HK-2 (cell line): ENCODE measurements at regions not wholly inside any gene's neighbourhood (a gene's known extent, or its start where the extent isn't known, plus 50 kb on each side); places are given as distances from the start of the nearest gene placed in this dataset.
"Not testable (repeated sequence)": the region's sequence is repeated elsewhere in the genome, so short reads cannot be mapped to it uniquely, and the experiment has no call there.

Experiments
- DNase-seq: peaks from one replicate; pipeline ENCODE4 v3.0.0-alpha.2; 2018; ENCODE audit not compliant: unreplicated experiment

DNA sequence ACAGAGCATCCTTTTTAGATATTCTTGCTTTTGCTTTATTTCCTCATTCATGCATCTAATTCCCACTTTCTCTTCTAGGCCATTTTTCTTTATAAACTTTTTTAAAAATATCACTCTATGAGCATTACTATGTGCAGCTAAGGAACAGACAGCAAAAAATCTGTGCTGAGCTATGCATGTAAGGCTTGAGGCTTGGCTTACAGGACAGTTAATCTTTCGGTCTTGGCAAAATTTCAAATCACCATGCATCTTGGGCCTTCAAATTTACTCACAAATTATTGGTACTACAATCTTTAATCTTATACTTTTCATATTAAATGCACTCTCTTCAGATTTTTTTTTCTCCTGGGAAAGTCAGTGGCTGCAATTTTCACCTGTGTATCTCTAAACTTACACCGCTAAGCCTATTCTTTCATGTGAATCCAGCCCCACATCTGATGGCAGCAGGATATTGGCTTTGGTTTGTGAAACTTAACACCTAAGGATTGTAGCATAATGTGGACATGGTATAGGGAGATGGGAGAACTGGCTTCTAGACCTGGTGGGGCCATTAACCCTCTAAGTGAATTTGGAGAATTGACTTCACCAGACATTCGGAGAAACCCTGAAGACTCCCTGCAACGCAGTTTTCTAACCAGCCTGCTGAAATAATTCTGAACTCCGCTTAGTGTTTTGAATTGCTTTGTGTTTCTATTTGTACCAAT is 278.3 kb downstream of the SPRY1 start:
- DNase-seq = no peak

DNA sequence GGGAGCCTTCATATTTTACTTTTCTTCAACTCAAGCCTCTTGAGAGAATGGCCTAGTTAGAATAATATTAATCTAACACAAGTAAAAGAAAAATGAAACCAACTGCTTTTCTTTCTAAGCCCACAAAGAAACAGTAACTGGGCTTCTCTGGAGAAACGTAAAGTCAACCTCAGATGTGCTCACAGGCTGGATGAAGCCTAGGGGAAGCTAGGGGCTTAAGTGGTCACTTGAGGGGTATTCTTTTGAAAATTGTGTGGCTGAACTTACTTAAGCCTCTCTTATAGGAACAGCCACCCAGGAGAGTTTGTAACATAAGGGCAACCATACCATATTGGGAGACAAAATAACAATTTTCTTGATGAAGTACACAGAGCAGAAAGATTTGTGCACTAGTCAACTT is 279.0 kb downstream of the SPRY1 start:
- DNase-seq = no peak

DNA sequence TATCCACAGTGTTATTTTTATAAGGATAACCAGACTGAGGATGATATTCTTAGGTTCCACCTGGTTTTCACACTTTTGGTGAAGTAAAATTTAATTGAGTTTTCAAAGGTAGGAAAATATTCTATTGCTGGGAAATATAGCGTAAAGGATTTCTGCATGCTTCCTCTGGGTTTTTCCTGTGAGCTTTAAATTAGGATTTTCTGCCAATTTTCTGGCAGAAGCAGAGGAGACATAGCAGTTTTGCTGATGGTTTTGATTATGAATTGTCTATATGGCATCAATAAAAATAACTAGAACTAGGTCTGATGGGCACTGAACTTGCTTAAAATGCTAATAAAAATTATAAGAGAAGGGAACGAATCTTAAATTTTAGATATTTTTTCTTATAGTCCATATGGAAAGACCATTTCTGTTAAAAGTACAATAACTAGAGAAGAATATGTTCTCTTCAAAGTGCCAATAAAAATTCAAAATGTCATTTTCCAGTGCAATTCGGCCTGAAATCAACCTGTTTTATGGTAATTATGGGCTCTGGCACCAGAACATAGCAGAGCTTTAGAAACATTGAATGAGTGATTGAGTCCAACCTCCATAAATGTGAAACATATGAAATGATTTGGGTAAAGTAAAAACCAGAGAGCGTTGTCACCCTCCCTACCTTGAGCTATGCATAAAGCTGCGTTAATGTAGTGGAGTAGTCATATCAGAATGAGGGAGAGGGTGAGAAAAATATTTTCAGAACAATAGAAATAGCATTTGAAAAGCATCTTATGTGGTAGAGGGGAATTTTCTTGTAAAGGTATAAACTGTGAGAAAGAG is 279.7 kb downstream of the SPRY1 start:
- DNase-seq = no peak

DNA sequence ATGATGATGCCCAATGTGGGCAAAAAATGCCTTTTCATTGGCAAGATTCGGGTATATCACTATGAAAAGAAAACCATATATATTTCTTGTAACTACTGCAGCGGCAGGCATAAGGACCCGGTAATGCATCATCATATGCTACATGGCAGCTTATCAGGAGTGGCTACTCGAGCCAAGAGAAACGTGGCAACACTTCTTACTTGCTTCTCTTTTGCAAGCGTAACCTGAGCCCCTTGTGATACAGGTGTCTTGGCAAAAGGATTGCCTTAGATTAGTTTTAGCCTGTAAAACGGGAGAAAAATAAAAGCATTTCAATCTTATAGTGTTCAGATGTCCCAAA is 280.3 kb downstream of the SPRY1 start:
- DNase-seq = no peak

DNA sequence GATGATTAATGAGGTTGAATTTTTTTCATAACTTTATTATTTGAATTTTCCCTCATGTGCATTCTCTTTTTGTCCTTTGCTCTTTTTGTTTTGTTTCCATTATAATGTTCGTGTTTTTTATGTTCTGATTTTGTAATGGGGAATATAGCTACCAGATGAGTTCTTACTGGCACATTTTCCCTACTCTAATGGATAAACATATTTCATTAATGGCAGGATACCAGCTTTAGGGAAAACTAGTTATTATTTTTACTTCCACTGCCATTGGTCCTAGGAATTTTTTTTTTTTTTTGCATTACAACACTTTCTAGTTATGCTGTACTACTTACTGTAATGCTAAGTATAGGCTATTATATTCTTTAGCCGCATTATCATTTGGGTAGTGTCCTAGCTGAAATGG is 286.3 kb downstream of the SPRY1 start:
- no peak for DNase-seq

DNA sequence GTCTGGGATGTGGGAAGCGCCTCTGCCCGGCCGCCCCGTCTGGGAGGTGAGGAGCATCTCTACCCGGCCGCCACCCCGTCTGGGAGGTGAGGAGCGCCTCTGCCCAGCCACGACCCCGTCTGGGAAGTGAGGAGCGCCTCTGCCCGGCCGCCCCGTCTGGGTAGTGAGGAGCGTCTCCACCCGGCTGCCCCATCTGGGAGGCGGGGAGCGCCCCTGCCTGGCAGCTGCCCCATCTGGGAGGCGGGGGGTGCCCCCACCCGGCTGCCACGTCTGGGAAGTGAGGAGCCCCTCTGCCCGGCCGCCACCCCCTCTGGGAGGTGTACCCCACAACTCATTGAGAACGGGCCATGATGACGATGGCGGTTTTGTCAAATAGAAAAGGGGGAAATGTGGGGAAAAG is 288.3 kb downstream of the SPRY1 start:
- DNase-seq = not testable (repeated sequence)

DNA sequence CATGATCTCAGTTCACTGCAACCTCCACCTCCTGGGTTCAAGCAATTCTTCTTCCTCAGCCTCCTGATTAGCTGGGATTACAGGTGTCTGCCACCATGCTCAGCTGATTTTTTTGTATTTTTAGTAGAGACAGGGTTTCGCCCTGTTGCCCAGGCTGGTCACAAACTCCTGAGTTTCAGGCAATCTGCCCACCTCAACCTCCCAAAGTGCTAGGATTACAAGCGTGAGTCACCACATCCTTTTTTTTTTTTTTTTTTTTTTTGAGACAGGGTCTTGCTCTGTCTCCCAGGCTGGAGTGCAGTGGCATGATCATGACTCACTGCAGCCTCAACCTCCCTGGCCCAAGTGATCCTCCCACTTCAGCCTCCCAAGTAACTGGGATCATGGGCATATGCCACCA is 298.9 kb downstream of the SPRY1 start:
- DNase-seq = not testable (repeated sequence)

DNA sequence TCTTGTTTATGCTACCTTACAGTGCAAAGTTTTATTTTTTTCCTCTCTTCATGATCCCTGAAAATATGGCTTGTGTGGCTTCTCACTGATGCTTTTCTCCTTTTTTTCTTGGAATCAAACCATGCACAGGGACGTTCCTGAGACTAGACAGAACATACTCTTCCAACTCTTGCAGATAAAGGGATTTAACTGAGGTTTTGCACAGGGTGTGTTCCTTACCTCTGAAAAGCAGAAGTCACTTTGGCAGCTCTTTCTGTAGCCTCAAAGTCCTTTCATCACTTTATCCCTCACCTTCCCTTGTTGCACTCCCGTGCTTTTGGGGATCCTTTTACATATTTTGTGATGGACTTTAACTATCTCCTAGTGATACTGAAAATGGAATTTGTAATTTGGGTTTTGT is 300.1 kb downstream of the SPRY1 start:
- DNase-seq = no peak

DNA sequence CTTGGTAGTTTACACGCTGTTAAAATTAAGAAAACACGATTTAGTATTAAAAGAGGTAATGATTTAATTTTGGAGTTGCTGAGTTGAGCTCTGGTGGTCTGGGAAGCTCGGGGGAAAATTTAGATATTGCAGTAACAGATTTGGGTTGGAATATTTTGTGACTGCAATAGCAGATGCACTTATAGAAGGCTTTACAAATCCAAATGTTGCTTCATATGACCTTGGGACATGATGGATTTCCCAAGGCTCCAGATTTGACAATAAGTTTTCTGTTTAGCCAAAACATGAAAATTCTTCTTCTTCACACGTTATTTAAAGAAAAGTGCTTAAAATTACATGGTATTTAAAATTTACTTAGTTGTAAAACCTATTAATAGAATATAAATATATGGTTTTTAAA is 302.0 kb downstream of the SPRY1 start:
- no peak for DNase-seq

DNA sequence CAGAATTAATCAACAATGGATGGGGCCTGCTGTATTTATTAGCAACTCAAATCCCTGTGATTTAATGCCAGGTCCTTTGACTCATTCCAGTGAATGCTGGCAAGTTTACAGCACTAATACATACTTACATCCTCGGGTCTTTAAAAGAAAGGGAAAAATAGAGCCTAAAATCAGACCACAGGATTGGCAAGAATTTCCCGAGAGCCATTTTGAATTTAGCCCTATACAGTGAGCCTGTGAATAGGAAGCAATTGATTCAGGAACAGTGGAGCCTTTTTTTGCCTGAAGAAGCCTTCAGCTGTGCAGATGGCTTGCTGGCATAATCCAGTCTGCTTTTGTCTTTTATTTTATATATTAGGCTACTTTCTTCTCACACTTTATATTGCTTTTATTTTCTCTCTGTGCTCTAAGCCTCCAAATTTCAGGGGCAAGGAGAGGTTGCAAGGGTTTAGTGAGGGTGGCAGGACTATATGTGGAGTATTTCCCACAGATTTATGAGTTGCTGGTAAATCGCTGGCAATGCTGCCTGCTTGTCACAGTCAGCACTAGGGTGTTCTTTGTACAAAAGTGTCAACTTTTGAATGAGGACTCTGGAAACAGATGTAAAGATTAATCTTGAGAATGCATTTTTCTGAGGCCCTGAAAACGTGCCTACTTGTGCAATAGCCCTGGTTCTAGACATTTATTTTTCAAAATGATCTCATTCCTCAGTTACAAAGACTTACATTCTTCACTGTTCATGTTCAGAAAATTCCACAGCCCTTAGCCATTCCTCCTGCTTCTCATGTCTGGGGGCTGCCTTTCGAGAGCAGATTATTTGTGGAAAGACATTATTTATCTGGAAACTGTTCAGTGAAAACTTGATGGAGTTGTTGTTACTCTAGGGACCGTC is 303.5 kb downstream of the SPRY1 start:
- DNase-seq = no peak

DNA sequence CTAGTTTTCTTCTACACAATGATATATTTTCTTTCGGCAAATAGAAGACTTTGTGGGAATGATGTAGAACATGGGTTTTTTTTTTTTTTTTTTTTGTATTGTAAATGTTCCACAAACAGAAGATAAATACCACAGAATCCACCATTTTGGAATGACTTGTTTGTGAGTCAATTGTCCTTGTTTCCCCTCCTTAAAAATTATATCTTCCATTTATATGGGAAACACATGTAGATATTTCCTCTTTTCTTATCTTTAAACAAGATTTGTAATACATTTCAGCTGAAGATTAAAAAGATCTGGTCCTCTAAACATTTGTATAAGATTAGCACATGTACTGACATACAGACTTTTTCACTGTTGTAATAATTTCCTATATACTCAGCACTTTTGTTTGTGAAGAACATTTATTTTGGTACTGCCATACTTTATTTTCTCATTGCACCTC is 304.6 kb downstream of the SPRY1 start:
- DNase-seq = no peak

DNA sequence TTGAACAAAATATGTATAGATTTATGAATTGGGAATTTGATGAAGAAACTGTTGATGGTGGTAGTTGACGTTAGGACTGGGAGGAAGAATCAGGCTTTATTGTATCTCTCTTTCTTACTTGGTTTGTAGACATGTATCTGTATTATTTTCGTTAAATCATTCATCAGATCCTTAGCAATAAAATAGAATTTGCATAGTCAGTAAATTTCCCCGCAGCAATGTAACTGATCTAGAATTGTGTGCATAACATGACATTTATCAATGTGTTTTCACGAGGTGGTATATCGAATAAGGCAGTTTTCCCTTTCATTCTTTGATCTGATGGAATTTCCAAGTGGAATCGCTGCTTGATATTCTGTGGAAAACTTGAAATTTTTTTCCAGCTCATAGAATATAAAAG is 308.8 kb downstream of the SPRY1 start:
- DNase-seq = no peak

DNA sequence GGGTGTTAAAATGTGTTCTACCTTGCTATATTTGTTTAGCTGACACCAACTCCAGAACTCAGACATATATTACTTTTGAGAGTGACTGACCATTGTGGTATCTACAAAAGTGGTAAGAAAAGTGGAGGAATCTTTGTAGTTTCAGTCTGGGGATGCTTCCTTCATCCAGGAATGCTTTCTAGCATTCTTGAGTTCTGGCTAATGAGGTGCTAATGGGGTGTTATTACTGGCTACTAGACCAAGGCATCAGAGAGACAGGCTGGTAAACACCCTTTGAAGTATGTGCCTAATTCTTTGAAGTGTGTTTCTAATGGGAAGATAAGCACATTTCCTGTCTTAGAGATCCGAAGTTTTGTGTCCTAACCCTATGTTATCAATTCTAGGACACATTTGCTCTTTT is 310.4 kb downstream of the SPRY1 start:
- no peak for DNase-seq

DNA sequence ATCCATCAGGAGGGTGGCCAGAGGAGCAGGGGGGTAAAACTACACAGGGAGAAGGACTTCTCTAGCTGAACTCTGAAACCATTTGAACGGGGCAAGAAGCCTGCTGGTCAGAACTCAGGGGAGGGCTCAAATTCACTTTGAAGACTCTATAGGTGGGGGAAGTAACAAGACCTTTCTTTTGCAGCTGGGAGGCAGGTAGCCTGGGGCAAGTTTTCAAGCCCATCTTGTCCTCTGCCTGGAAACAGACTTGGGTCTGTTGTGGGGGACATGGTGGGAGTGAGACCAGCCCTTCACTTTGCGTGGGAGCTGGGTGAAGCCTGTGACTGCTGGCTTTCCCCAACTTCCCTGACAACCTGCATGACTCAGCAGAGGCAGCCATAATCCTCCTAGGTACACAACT is 312.3 kb downstream of the SPRY1 start:
- no peak for DNase-seq

DNA sequence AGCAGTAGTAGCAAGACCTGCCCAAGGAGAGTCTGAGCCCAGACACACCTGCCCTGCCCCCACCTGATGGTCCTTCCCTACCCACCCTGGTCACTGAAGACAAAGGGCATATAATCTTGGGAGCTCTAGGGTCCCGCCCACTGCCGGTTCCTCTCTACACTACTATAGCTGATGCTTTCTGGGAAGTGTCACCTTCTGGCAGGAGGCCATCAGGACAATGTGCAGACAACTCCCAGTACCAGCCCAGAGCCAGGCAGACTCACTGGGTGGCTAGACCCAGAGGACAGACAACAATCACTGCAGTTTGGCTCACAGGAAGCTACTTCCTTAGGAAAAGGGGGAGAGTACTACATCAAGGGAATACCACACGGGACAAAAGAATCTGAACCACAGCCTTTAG is 312.7 kb downstream of the SPRY1 start:
- no peak for DNase-seq

DNA sequence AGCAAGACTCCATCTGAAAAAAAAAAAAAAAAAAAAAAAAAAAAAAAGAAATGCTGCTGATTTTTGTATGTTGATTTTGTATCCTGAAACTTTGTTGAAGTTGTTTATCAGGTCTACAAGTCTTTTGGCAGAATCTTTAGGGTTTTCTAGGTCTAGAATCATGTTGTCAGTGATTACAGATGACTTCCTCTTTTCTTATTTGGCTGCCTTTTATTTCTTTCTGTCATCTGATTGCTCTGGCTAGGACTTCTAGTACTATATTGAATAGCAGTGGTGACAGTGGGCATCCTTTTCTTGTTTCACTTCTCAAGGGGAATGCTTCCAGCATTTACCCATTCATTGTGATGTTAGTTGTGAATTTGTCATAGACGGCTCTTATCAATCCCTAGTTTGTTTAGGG is 334.4 kb downstream of the SPRY1 start:
- no peak for DNase-seq

DNA sequence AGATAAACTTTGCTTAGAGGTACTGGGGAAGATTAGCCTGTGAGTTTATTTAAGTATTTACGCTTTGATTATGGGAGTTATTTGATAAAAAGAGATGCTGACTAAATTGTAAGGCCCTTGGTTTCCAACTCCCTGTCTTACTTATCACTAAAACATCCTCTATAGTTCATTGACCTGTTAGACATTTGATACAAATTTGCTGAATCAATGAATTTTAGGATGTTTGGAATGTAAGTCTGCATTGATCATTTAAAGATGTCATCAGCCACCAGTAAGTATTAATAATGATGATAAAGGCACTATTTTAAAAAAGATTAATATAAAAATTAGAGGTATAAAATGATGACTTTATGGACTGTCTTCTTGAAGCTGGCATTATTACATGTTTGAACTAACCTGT is 340.6 kb downstream of the SPRY1 start:
- DNase-seq = no peak

DNA sequence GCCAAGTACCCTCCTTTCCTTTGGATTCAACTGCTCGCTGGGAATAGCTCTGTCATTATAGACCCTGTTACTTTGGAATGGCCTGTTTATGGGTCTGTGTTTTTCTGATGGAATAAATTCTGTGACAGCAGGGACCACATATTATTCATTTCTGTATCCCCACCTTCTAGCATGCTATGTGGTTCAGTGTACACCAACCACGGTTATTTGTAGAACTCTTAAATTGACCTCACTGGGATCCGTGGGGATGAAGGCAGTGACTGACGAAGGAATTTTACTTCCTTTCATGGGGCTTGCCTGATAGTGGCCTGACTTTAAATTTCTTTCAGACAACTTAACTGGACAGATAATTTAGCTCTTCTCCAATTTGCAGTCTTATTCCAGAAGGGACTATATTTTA is 343.2 kb downstream of the SPRY1 start:
- DNase-seq = no peak

DNA sequence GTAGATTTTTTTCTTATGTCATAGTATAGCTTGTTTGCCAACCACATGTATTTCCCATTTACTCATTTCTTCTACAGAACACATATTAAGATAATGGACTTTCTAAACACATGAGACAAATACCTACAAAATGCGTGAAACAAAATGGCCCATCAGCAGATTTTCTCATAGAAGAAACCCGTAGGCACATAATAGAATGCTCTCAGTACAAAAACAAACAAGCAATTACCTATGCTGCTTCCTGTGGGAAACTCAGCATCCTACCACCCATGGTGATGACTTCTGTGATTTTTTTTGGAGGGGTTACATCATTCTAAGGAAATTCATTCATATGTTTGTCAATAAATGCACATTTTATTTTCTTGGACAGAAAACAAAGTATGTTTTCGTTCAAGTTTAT is 343.6 kb downstream of the SPRY1 start:
- DNase-seq = no peak

DNA sequence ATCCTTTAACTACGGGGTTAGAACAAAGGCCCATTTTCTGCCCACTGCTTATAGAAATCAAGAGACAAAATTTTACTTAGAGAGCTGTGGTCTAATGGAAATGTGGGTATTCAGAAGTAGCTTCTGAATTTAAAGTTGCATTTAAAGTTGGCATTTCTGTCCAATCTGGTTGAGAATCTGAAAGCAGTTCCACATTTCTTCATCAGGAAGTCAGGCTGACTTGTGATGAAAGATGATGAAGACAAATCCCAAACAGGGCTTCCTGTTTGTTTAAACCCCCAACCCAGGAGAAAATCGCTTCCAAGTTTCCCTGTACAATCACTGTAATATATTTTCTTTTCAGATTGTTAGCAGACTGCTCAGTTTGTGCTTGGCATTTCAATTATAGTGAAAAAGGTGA is 345.3 kb downstream of the SPRY1 start:
- DNase-seq = no peak

DNA sequence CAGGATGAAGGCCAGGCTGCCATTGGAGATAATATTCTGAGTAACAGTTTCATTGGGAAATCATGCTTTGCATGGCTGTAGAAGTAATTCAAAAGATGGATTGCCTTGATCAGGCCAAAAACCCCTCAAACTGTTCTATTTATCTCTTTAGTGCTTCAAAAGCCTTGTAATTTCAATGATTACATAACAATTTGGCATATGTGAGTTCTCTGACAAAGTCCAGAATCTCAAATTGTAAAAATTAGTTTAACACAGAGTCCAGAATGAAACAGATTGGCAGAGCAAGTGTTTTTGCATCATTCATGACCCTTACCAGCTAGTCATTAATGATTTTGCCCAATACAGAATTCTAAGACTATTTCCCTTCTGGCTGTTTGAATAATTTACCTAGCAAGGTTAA is 347.3 kb downstream of the SPRY1 start:
- DNase-seq = no peak

DNA sequence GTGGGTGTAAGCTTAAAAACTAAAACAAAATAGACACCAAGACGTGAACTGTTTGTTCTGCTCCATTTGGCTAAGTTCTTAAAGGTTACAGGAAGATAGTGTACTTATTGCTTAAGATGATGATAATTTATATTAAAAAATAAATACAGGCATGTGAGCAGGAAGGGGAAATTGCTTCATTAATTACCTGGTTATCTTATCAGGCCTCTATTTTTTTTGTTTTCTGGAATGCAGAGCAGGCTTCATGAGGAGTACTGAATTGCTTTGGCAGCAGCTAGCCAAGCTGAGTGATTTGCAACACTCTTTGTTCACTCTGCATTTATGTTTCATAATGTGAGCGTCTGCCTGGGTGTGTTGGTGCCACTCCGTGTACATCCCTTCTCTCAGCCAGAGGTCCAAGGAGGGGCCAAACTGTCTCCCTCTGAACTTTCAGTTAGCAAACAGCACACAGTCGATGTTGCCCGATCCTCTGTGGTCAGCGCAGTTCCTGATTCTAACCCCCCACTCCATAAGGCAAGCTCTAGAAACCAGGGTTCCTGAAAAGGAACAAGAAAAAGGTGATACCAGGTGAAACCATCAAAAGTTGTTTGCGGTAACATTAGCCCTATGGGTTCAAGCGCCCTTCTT is 348.2 kb downstream of the SPRY1 start:
- DNase-seq = no peak
